CD8-positive, alpha-beta memory T cell (primary cell): ENCODE measurements at regions not wholly inside any gene's neighbourhood (a gene's known extent, or its start where the extent isn't known, plus 50 kb on each side); places are given as distances from the start of the nearest gene placed in this dataset.

ENCODE experiments used
- CTCF ChIA-PET: fragments of 350-600 bp; sonication (Branson Sonifier 250); formaldehyde crosslinking; loops from one replicate; lab custom pipeline; 2021; ENCODE audit warnings: antibody characterized with exemption; lab: Charles Lee
- POLR2A ChIA-PET: fragments of 350-600 bp; sonication (Branson Sonifier 250); formaldehyde crosslinking; loops from one replicate; lab custom pipeline; 2021; ENCODE audit warnings: antibody characterized with exemption; lab: Charles Lee
- DNase-seq, 5 donors: peaks; one replicate each; pipeline versions ENCODE4 v3.0.0 to v3.0.0-alpha.2; 2020 to 2022; ENCODE audit warnings: mixed read lengths in 1 of 5
- H3K27ac ChIP-seq: one replicate; pipeline ENCODE4 v1.7.0; 2013; ENCODE audit warnings: low read depth, mild to moderate bottlenecking, low read length, moderate library complexity
- H3K27me3 ChIP-seq: 2 replicates; pipeline ENCODE4 v1.7.0; 2013; ENCODE audit warnings: low read length, mild to moderate bottlenecking; ENCODE audit not compliant: insufficient read depth, poor library complexity, severe bottlenecking
- H3K36me3 ChIP-seq: 2 replicates; pipeline ENCODE4 v1.7.0; 2013; ENCODE audit warnings: mild to moderate bottlenecking, low read length, moderate library complexity; ENCODE audit not compliant: insufficient read depth
- H3K4me1 ChIP-seq: 2 replicates; pipeline ENCODE4 v1.7.0; 2013; ENCODE audit warnings: mild to moderate bottlenecking, low read length, moderate library complexity; ENCODE audit not compliant: insufficient read depth
- H3K4me3 ChIP-seq: 2 replicates; pipeline ENCODE4 v1.7.0; 2013; ENCODE audit warnings: mild to moderate bottlenecking, low read length
- H3K9me3 ChIP-seq: 2 replicates; pipeline ENCODE4 v1.7.0; 2013; ENCODE audit warnings: mild to moderate bottlenecking, low read length
- H3K27ac Mint-ChIP-seq, 8 donors: one replicate each; pipeline ENCODE4 v1.8.0; 2020 to 2021; ENCODE audit warnings: mixed read lengths in 8 of 8, mild to moderate bottlenecking in 6 of 8, inconsistent platforms in 3 of 8, moderate library complexity in 3 of 8
- H3K27me3 Mint-ChIP-seq, 2 donors: one replicate each; pipeline ENCODE4 v1.8.0; 2020 to 2021; ENCODE audit warnings: mixed read lengths in 2 of 2, mild to moderate bottlenecking in 1 of 2, moderate library complexity in 1 of 2
- H3K36me3 Mint-ChIP-seq, 3 donors: one replicate each; pipeline ENCODE4 v1.8.0; 2020 to 2021; ENCODE audit warnings: mixed read lengths in 3 of 3, inconsistent platforms in 1 of 3, mild to moderate bottlenecking in 1 of 3
- H3K4me1 Mint-ChIP-seq, 3 donors: one replicate each; pipeline ENCODE4 v1.8.0; 2020 to 2021; ENCODE audit warnings: mixed read lengths in 3 of 3, inconsistent platforms in 1 of 3, mild to moderate bottlenecking in 1 of 3
- H3K4me3 Mint-ChIP-seq, 7 donors: one replicate each; pipeline ENCODE4 v1.8.0; 2020 to 2021; ENCODE audit warnings: mixed read lengths in 7 of 7, mild to moderate bottlenecking in 6 of 7, moderate library complexity in 4 of 7, inconsistent platforms in 2 of 7
- H3K9me3 Mint-ChIP-seq, 5 donors: one replicate each; pipeline ENCODE4 v1.8.0; 2020 to 2022; ENCODE audit warnings: mixed read lengths in 5 of 5, mild to moderate bottlenecking in 3 of 5, moderate library complexity in 2 of 5, inconsistent platforms in 1 of 5

GRCh38 chr1:192488058-192488457 lies 87.5 kb upstream of the RGS1 start:
- Histone ChIP-seq H3K4me1 (no peaks in the 10 kb centered on the region), H3K36me3 (no peaks in the 10 kb centered on the region), H3K27me3 (no peaks in the 10 kb centered on the region), H3K9me3 (no peaks in the 10 kb centered on the region), H3K27ac (no peak overlapping the region), H3K4me3 (no peak overlapping the region)
- no peak for DNase-seq
- ChIA-PET POLR2A (no interaction called here), CTCF (no interaction called here)
- Mint-ChIP-seq H3K27ac (no peak overlapping the region), H3K4me1 (peaks cover 0 to 5% (median 0%) of the 10 kb centered on the region in 3 donors), H3K36me3 (peaks cover 0 to 5% (median 0%) of the 10 kb centered on the region in 3 donors), H3K4me3 (no peak overlapping the region), H3K9me3 (peaks cover 0 to 4% (median 0%) of the 10 kb centered on the region in 5 donors), H3K27me3 (peaks cover 0 to 2% of the 10 kb centered on the region in 2 donors)

- Mint-ChIP-seq H3K27me3 (peaks cover 0 to 2% of the 10 kb centered on the region in 2 donors), H3K27ac (no peak overlapping the region), H3K4me1 (peaks cover 0 to 5% (median 0%) of the 10 kb centered on the region in 3 donors), H3K36me3 (peaks cover 0 to under 1% (median 0%) of the 10 kb centered on the region in 3 donors), H3K4me3 (no peak overlapping the region), H3K9me3 (peaks cover 0 to under 1% (median 0%) of the 10 kb centered on the region in 5 donors)
- Histone ChIP-seq H3K36me3 (no peaks in the 10 kb centered on the region), H3K27ac (no peak overlapping the region), H3K9me3 (no peaks in the 10 kb centered on the region), H3K27me3 (no peaks in the 10 kb centered on the region), H3K4me3 (no peak overlapping the region), H3K4me1 (no peaks in the 10 kb centered on the region)
- POLR2A ChIA-PET, result no interaction called here
- CTCF ChIA-PET, result interaction anchor here (1.5 kb wide), 1 partner anchor 15 kb away, joined by 3 read pairs; no protein-coding TSS in a partner anchor
- no peak for DNase-seq
These were observed 86.5 kb upstream of the RGS1 start for GRCh38 chr1:192489047-192489446.

GRCh38 chr1:192489748-192490147 lies 85.8 kb upstream of the RGS1 start:
- Histone ChIP-seq H3K27me3 (no peaks in the 10 kb centered on the region), H3K36me3 (no peaks in the 10 kb centered on the region), H3K9me3 (no peaks in the 10 kb centered on the region), H3K27ac (no peak overlapping the region), H3K4me1 (no peaks in the 10 kb centered on the region), H3K4me3 (no peak overlapping the region)
- H3K4me3 Mint-ChIP-seq, result no peak overlapping the region
- peak overlapping the region in 1 of 8 donors; percentile 9 for H3K27ac Mint-ChIP-seq
- H3K9me3 Mint-ChIP-seq, result no peaks in the 10 kb centered on the region
- CTCF ChIA-PET, result interaction anchor here (0.8 to 1.5 kb wide), 2 partner anchors 14 to 16 kb away, joined by 3 read pairs; no protein-coding TSS in a partner anchor
- peaks cover 0 to 2% of the 10 kb centered on the region in 2 donors for H3K27me3 Mint-ChIP-seq
- H3K36me3 Mint-ChIP-seq, result no peaks in the 10 kb centered on the region
- POLR2A ChIA-PET, result no interaction called here
- peak in 1 of 5 donors; percentile 55 for DNase-seq
- H3K4me1 Mint-ChIP-seq, result peaks cover 0 to 5% (median 0%) of the 10 kb centered on the region in 3 donors

GRCh38 chr1:192491804-192492554 lies 83.6 kb upstream of the RGS1 start:
- no peak overlapping the region for H3K4me3 ChIP-seq
- ChIA-PET CTCF (interaction anchor here (0.8 to 1.7 kb wide), 3 partner anchors 12 to 18 kb away, joined by 3 to 4 read pairs (median 3); no protein-coding TSS in a partner anchor), POLR2A (no interaction called here)
- H3K27me3 ChIP-seq, result no peaks in the 10 kb centered on the region
- Mint-ChIP-seq H3K36me3 (no peaks in the 10 kb centered on the region), H3K27me3 (no peaks in the 10 kb centered on the region), H3K9me3 (no peaks in the 10 kb centered on the region), H3K4me3 (no peak overlapping the region), H3K4me1 (peaks cover 0 to 5% (median 0%) of the 10 kb centered on the region in 3 donors), H3K27ac (no peak overlapping the region)
- H3K4me1 ChIP-seq, result no peaks in the 10 kb centered on the region
- no peaks in the 10 kb centered on the region for H3K9me3 ChIP-seq
- no peak for DNase-seq
- no peaks in the 10 kb centered on the region for H3K36me3 ChIP-seq
- H3K27ac ChIP-seq, result no peak overlapping the region

DNA sequence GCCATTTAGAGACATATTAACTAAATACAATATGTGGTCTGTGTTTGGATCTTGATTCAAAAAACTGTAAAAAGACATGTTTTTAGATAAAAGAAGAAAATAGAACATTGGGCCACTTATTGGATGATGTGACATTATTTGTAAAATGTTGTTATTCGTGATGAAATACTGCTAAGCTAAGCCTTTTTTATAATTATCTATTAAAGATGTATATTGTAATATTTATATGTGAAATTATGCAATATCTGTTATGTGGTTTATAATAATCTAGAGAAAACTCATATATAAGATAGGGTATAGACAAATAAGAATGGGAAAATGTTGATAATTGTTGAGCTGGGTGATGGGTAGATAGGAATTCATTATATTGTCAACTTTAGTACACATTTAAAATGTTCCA lies 82.0 kb upstream of the RGS1 start:
- Mint-ChIP-seq H3K4me3 (no peak overlapping the region), H3K27me3 (peaks cover 0 to 2% of the 10 kb centered on the region in 2 donors), H3K4me1 (peaks cover 0 to 5% (median 0%) of the 10 kb centered on the region in 3 donors), H3K36me3 (no peaks in the 10 kb centered on the region), H3K27ac (no peak overlapping the region), H3K9me3 (no peaks in the 10 kb centered on the region)
- ChIA-PET POLR2A (no interaction called here), CTCF (interaction anchor here (1.7 kb wide), 1 partner anchor 13 kb away, joined by 4 read pairs; no protein-coding TSS in a partner anchor)
- DNase-seq, result no peak
- H3K4me1 ChIP-seq, result no peaks in the 10 kb centered on the region
- no peak overlapping the region for H3K27ac ChIP-seq
- H3K27me3 ChIP-seq, result no peaks in the 10 kb centered on the region
- H3K36me3 ChIP-seq, result no peaks in the 10 kb centered on the region
- no peak overlapping the region for H3K4me3 ChIP-seq
- no peaks in the 10 kb centered on the region for H3K9me3 ChIP-seq

GRCh38 chr1:192496369-192497056 lies 79.1 kb upstream of the RGS1 start:
- ChIA-PET CTCF (interaction anchor here (1.4 kb wide), 1 partner anchor 19 kb away, joined by 3 read pairs; no protein-coding TSS in a partner anchor), POLR2A (no interaction called here)
- H3K9me3 ChIP-seq, result no peaks in the 10 kb centered on the region
- H3K36me3 ChIP-seq, result no peaks in the 10 kb centered on the region
- Mint-ChIP-seq H3K27me3 (peaks cover 0 to 2% of the 10 kb centered on the region in 2 donors), H3K27ac (no peak overlapping the region), H3K9me3 (peaks cover 0 to 4% (median 0%) of the 10 kb centered on the region in 5 donors), H3K4me3 (no peak overlapping the region), H3K4me1 (no peaks in the 10 kb centered on the region), H3K36me3 (peaks cover 0 to 4% (median 0%) of the 10 kb centered on the region in 3 donors)
- H3K27ac ChIP-seq, result no peak overlapping the region
- H3K4me1 ChIP-seq, result no peaks in the 10 kb centered on the region
- H3K27me3 ChIP-seq, result no peaks in the 10 kb centered on the region
- H3K4me3 ChIP-seq, result no peak overlapping the region
- DNase-seq, result no peak

DNA sequence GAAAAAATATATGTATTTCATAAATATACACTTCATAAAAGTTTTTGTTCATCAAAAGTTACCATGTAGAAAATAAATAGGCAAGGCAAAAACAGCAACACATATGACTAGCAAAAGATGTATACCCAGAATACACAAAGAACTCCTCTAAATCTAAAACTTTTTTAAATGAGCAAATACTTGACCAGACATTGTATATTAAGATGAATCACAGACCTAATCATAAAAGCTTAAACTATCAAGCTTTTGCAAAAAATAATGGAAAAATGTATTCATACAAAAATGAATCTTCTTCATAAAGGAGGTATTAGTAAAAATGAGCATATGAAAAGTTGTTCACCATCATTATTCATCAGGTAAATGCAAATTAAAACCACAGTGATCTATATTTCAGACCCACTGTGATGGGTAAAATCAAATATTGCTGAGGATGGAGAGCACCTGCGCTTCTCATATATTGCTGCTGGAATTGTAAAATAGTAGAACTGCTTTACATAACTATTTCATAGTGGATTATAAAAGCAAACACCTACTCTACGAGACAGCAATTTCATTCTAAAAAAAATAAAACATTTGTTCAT lies 78.3 kb upstream of the RGS1 start:
- Histone ChIP-seq H3K27me3 (no peaks in the 10 kb centered on the region), H3K27ac (no peak overlapping the region), H3K9me3 (no peaks in the 10 kb centered on the region), H3K36me3 (no peaks in the 10 kb centered on the region), H3K4me1 (no peaks in the 10 kb centered on the region), H3K4me3 (no peak overlapping the region)
- POLR2A ChIA-PET, result no interaction called here
- DNase-seq, result no peak
- peaks cover 0 to 4% (median 1%) of the 10 kb centered on the region in 5 donors for H3K9me3 Mint-ChIP-seq
- no peaks in the 10 kb centered on the region for H3K4me1 Mint-ChIP-seq
- peaks cover 0 to 2% of the 10 kb centered on the region in 2 donors for H3K27me3 Mint-ChIP-seq
- CTCF ChIA-PET, result interaction anchor here (1.4 kb wide), 1 partner anchor 20 kb away, joined by 3 read pairs; no protein-coding TSS in a partner anchor
- H3K36me3 Mint-ChIP-seq, result peaks cover 0 to 4% (median 0%) of the 10 kb centered on the region in 3 donors
- no peak overlapping the region for H3K4me3 Mint-ChIP-seq
- no peak overlapping the region for H3K27ac Mint-ChIP-seq
